ENCODE measurements at regions not wholly inside any gene's neighbourhood (a gene's known extent, or its start where the extent isn't known, plus 50 kb on each side); places are given as distances from the start of the nearest gene placed in this dataset.

DNA sequence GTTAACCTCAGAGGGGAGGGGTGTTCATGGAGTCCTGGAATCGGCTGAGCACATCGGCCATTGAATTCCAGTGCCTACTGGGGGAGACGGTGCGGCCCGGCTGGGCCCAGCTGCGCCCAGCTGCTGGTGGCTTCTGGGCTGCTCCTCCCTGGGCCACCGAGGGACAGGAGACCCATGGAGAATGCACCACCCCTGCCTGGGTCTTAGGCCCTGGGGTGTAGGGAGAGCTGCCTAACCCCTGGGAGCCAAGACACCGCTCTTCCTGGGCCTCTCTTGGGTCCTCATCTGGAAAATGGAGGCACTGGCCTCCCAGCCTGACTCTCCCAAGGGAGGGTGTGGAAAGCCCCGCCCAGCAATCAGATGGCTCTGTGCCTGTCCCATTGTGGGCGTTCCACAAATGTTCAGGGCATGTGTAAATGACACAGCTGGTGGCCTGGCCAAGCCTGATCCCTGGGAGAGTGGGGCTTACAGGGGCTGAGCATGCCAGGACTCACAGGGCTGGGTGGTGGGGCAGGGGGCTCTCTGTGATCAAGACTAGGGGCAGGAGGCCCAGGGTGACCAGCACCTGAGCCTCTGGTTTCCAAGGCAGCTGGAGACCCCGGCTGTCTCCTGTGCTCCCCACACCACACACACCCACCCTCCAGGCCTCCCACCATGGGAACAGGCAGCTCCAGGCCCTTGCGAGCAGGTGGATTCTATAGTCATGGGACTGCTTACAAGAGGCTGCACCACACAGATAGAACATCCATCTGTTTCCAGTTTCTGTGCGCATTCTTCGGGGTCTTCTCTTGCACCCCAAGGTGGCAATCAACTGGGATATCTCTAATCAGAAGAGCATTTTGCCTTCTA is 150.9 kb downstream of the URI1 start:
- CTCF ChIA-PET: interaction anchor here (0.5 kb wide), 2 partner anchors 16 to 19 kb away, joined by 3 to 6 read pairs; no protein-coding TSS in a partner anchor
- POLR2A ChIA-PET: no interaction called here

More for the DNA sequence above, 150.9 kb downstream of the URI1 start:
- TF ChIP-seq, protein P1, sequence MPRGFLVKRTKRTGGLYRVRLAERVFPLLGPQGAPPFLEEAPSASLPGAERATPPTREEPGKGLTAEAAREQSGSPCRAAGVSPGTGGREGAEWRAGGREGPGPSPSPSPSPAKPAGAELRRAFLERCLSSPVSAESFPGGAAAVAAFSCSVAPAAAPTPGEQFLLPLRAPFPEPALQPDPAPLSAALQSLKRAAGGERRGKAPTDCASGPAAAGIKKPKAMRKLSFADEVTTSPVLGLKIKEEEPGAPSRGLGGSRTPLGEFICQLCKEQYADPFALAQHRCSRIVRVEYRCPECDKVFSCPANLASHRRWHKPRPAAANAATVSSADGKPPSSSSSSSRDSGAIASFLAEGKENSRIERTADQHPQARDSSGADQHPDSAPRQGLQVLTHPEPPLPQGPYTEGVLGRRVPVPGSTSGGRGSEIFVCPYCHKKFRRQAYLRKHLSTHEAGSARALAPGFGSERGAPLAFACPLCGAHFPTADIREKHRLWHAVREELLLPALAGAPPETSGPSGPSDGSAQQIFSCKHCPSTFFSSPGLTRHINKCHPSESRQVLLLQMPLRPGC (tag by site-specific recombination; IDR thresholded peaks at IDR 0.05): no peak
- no peak for TF ChIP-seq ZNF174 (tag by site-specific recombination; IDR thresholded peaks at IDR 0.05)
- TF ChIP-seq GLI4 (tag by site-specific recombination; IDR thresholded peaks at IDR 0.05): no peak
- TF ChIP-seq IKZF3 (tag by site-specific recombination; IDR thresholded peaks at IDR 0.05): no peak
- peak; percentile 50 for TF ChIP-seq ZIC2 (tag by site-specific recombination; IDR thresholded peaks at IDR 0.05)
- no peak; the same call in 1 of the 2 replicates for TF ChIP-seq ZNF335 (tag by site-specific recombination; conservative IDR thresholded peaks at IDR 0.05)
- no peak for TF ChIP-seq ZNF274 (IDR thresholded peaks at IDR 0.05; ENCODE audit: low read length)
- no peak for TF ChIP-seq ZNF274 (tag by site-specific recombination; IDR thresholded peaks at IDR 0.05; ENCODE audit: borderline replicate concordance)
- peak; percentile 82 for TF ChIP-seq GLIS1 (tag by site-specific recombination; IDR thresholded peaks at IDR 0.05)
- no peak for TF ChIP-seq ZNF585B (tag by site-specific recombination; IDR thresholded peaks at IDR 0.05)
- peak; percentile 76 for TF ChIP-seq ZFHX2 (tag by site-specific recombination; conservative IDR thresholded peaks at IDR 0.05)
- TF ChIP-seq ZNF777 (tag by site-specific recombination; IDR thresholded peaks at IDR 0.05; ENCODE audit: borderline replicate concordance): no peak
- TF ChIP-seq ZNF664 (tag by site-specific recombination; IDR thresholded peaks at IDR 0.05): no peak
- peak; percentile 29 for TF ChIP-seq ZNF341 (tag by site-specific recombination; IDR thresholded peaks at IDR 0.05; ENCODE audit: low read depth)
- TF ChIP-seq ZNF707 (tag by site-specific recombination; IDR thresholded peaks at IDR 0.05): no peak
- TF ChIP-seq RBAK (tag by site-specific recombination; IDR thresholded peaks at IDR 0.05): no peak
- TF ChIP-seq KLF1 (tag by site-specific recombination; IDR thresholded peaks at IDR 0.05): peak; percentile 90
- TF ChIP-seq ZNF214 (tag by site-specific recombination; IDR thresholded peaks at IDR 0.05; ENCODE audit: borderline replicate concordance): no peak
- peak; percentile 30; the same call in 1 of the 2 replicates for TF ChIP-seq ZBTB48 (tag by site-specific recombination; IDR thresholded peaks at IDR 0.05)
- no peak for TF ChIP-seq HOXA7 (CRISPR knock-in tag; IDR thresholded peaks at IDR 0.05; ENCODE audit: borderline replicate concordance)
- TF ChIP-seq, protein P2, sequence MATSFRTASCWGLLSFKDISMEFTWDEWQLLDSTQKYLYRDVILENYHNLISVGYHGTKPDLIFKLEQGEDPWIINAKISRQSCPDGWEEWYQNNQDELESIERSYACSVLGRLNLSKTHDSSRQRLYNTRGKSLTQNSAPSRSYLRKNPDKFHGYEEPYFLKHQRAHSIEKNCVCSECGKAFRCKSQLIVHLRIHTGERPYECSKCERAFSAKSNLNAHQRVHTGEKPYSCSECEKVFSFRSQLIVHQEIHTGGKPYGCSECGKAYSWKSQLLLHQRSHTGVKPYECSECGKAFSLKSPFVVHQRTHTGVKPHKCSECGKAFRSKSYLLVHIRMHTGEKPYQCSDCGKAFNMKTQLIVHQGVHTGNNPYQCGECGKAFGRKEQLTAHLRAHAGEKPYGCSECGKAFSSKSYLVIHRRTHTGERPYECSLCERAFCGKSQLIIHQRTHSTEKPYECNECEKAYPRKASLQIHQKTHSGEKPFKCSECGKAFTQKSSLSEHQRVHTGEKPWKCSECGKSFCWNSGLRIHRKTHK (tag by site-specific recombination; IDR thresholded peaks at IDR 0.05): no peak
- TF ChIP-seq ZNF37A (tag by site-specific recombination; IDR thresholded peaks at IDR 0.05): no peak
- no peak for TF ChIP-seq KLF7 (tag by site-specific recombination; IDR thresholded peaks at IDR 0.05; ENCODE audit: borderline replicate concordance)
- peak; percentile 78 for TF ChIP-seq EGR2 (tag by site-specific recombination; IDR thresholded peaks at IDR 0.05; ENCODE audit: low read depth)
- TF ChIP-seq REPIN1 (tag by site-specific recombination; IDR thresholded peaks at IDR 0.05; ENCODE audit: low read depth): no peak
- TF ChIP-seq ZNF747 (tag by site-specific recombination; IDR thresholded peaks at IDR 0.05): no peak
- no peak for TF ChIP-seq ZNF514 (tag by site-specific recombination; IDR thresholded peaks at IDR 0.05)
- TF ChIP-seq FEZF1 (tag by site-specific recombination; IDR thresholded peaks at IDR 0.05): no peak
- TF ChIP-seq ZSCAN16 (tag by site-specific recombination; IDR thresholded peaks at IDR 0.05): no peak
- TF ChIP-seq, protein P3, sequence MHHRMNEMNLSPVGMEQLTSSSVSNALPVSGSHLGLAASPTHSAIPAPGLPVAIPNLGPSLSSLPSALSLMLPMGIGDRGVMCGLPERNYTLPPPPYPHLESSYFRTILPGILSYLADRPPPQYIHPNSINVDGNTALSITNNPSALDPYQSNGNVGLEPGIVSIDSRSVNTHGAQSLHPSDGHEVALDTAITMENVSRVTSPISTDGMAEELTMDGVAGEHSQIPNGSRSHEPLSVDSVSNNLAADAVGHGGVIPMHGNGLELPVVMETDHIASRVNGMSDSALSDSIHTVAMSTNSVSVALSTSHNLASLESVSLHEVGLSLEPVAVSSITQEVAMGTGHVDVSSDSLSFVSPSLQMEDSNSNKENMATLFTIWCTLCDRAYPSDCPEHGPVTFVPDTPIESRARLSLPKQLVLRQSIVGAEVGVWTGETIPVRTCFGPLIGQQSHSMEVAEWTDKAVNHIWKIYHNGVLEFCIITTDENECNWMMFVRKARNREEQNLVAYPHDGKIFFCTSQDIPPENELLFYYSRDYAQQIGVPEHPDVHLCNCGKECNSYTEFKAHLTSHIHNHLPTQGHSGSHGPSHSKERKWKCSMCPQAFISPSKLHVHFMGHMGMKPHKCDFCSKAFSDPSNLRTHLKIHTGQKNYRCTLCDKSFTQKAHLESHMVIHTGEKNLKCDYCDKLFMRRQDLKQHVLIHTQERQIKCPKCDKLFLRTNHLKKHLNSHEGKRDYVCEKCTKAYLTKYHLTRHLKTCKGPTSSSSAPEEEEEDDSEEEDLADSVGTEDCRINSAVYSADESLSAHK (tag by site-specific recombination; IDR thresholded peaks at IDR 0.05): peak; percentile 5; the same call in 1 of the 2 replicates
- no peak for TF ChIP-seq ZNF560 (tag by site-specific recombination; IDR thresholded peaks at IDR 0.05; ENCODE audit: borderline replicate concordance)
- TF ChIP-seq, protein P4, sequence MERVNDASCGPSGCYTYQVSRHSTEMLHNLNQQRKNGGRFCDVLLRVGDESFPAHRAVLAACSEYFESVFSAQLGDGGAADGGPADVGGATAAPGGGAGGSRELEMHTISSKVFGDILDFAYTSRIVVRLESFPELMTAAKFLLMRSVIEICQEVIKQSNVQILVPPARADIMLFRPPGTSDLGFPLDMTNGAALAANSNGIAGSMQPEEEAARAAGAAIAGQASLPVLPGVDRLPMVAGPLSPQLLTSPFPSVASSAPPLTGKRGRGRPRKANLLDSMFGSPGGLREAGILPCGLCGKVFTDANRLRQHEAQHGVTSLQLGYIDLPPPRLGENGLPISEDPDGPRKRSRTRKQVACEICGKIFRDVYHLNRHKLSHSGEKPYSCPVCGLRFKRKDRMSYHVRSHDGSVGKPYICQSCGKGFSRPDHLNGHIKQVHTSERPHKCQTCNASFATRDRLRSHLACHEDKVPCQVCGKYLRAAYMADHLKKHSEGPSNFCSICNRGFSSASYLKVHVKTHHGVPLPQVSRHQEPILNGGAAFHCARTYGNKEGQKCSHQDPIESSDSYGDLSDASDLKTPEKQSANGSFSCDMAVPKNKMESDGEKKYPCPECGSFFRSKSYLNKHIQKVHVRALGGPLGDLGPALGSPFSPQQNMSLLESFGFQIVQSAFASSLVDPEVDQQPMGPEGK (tag by site-specific recombination; IDR thresholded peaks at IDR 0.05): no peak
- H3K9me3 ChIP-seq (ENCODE audit: control insufficient read depth, insufficient read depth, low read depth, low read length): no peaks in the 10 kb centered on the region
- no peaks in the 10 kb centered on the region for H3K36me3 ChIP-seq (ENCODE audit: control insufficient read depth in 2 of 2, insufficient read depth in 1 of 2, low read length in 2 of 2)
- H3K4me3 ChIP-seq (ENCODE audit: low read depth, low read length): no peak overlapping the region
- H3K27ac ChIP-seq (ENCODE audit: extremely low read depth, low read depth, low read length): no peak overlapping the region
- H3K4me1 ChIP-seq (ENCODE audit: control insufficient read depth, insufficient read depth, low read length): no peaks in the 10 kb centered on the region
